Mononuclear cell (primary cell): ENCODE measurements at regions not wholly inside any gene's neighbourhood (a gene's known extent, or its start where the extent isn't known, plus 50 kb on each side); places are given as distances from the start of the nearest gene placed in this dataset.

ENCODE experiments used
- H3K27me3 ChIP-seq: 2 replicates; pipeline ENCODE4 v1.6.0; 2011; ENCODE audit warnings: low read length, control low read depth; ENCODE audit not compliant: insufficient read depth
- H3K4me1 ChIP-seq: 2 replicates; pipeline ENCODE4 v1.5.1; 2011; ENCODE audit warnings: mild to moderate bottlenecking, low read length, control low read depth; ENCODE audit not compliant: insufficient read depth
- H3K4me3 ChIP-seq: 2 replicates; pipeline ENCODE4 v1.5.1; 2011; ENCODE audit warnings: mild to moderate bottlenecking, low read length, moderate library complexity
- H3K9me3 ChIP-seq: 2 replicates; pipeline ENCODE4 v1.5.1; 2011; ENCODE audit warnings: low read depth, mild to moderate bottlenecking, control low read depth, low read length

DNA sequence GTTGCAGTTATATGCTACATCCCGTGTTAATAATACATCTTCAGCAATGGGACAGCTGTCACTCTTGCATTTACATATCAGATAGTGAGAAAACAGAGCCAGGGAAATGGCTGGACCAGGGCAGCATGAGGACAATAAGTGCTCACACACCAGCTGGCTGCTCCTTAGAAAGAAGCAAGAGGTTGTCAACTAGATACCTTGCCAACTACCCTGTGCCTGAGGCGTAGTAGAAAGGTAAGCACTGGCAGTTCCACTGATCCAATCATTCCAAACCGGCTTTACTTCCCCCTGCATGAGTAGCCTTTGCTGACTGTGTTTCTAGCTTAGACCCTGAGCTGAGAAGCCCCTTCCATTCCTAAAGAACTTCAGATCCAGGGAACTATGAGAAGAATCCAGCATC, 52.2 kb upstream of the FGF13 start:
- no peaks in the 10 kb centered on the region for H3K4me1 ChIP-seq
- H3K9me3 ChIP-seq, result no peaks in the 10 kb centered on the region
- H3K27me3 ChIP-seq, result no peaks in the 10 kb centered on the region
- H3K4me3 ChIP-seq, result no peak overlapping the region

DNA sequence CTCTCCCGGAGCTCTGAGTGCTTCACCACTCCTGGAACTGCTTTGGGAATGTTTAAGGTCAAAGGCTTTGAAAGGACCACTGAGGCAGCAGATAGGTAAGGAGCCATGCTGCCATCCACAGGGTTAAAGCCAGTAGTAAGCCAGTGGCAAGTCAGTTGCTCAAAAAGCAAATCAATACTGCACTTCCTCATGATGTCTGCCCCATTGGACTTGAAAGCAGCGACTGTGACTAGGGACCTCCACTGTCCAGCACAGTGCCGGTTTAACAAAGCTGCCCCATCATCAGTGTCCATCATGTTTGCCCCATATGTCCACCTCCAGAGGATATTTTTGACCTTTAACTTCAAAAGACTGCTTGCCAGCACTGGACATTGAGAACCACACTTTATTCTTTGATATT, 49.9 kb upstream of the FGF13 start:
- H3K4me3 ChIP-seq, result no peak overlapping the region
- H3K4me1 ChIP-seq, result no peaks in the 10 kb centered on the region

More for the DNA sequence above, 49.9 kb upstream of the FGF13 start:
- no peaks in the 10 kb centered on the region for H3K27me3 ChIP-seq
- no peaks in the 10 kb centered on the region for H3K9me3 ChIP-seq
